Esophagus muscularis mucosa (tissue), 4 donors: ENCODE measurements at regions not wholly inside any gene's neighbourhood (a gene's known extent, or its start where the extent isn't known, plus 50 kb on each side); places are given as distances from the start of the nearest gene placed in this dataset.

Source experiments
- DNase-seq: peaks from one replicate; pipeline ENCODE4 v3.0.0-alpha.2; 2017; ENCODE audit errors: extremely low spot score
- H3K27ac ChIP-seq, 4 donors: fragments of 200-600 bp; sonication (generic); replicated peaks in 1 of 4; 1 replicate in 3 of 4; 2 replicates in 1 of 4; pipeline ENCODE4 v1.5.1; 2016 to 2019; ENCODE audit warnings: mild to moderate bottlenecking in 1 of 4
- H3K27me3 ChIP-seq, 4 donors: fragments of 200-600 bp; sonication (generic); one replicate each; pipeline versions ENCODE4 v1.5.1 to v1.6.0; 2016 to 2019
- H3K36me3 ChIP-seq, 4 donors: fragments of 200-600 bp; sonication (generic); one replicate each; pipeline ENCODE4 v1.5.1; 2016 to 2019
- H3K4me1 ChIP-seq, 4 donors: fragments of 200-600 bp; sonication (generic); one replicate each; pipeline ENCODE4 v1.5.1; 2016 to 2019
- H3K4me3 ChIP-seq, 4 donors: fragments of 200-600 bp; sonication (generic); 1 replicate in 2 of 4; 2 replicates in 2 of 4; pipeline ENCODE4 v1.5.1; 2016 to 2019; ENCODE audit warnings: mild to moderate bottlenecking in 4 of 4, moderate library complexity in 1 of 4
- H3K9me3 ChIP-seq, 4 donors: fragments of 200-600 bp; sonication (generic); 1 replicate in 3 of 4; 2 replicates in 1 of 4; pipeline ENCODE4 v1.5.1; 2016 to 2019
- CTCF ChIP-seq, 3 experiments: fragments of 200-600 bp in 2 of 3; fragments of 450-650 bp in 1 of 3; sonication (generic) in 2 of 3; IDR thresholded peaks; one replicate each; pipeline ENCODE4 v1.5.1; 2017 to 2019; ENCODE audit warnings: antibody characterized with exemption in 3 of 3, mild to moderate bottlenecking in 2 of 3, moderate library complexity in 1 of 3
- EP300 ChIP-seq: sonication (generic); formaldehyde crosslinking; IDR thresholded peaks from one replicate; pipeline ENCODE4 v1.6.1; 2017; ENCODE audit warnings: antibody characterized with exemption
- POLR2A ChIP-seq: fragments of 450-650 bp; IDR thresholded peaks from one replicate; pipeline ENCODE4 v1.6.1; 2017; ENCODE audit warnings: antibody characterized with exemption, moderate library complexity, mild to moderate bottlenecking, low read depth
- POLR2AphosphoS5 ChIP-seq, 2 donors: sonication (generic); formaldehyde crosslinking; IDR thresholded peaks; one replicate each; pipeline ENCODE4 v1.6.1; 2017; ENCODE audit warnings: antibody characterized with exemption in 2 of 2
- WGBS: methylation state at CpG from one replicate; pipeline ENCODE4 v1.1.5; 2018; 5-methylcytosine and 5-hydroxymethylcytosine counted together
- intact Hi-C: fragments of 100-400 bp; cut with DNase I; formaldehyde crosslinking; loops from one replicate; pipeline ENCODE4 v1.15.1; 2023

- H3K27ac ChIP-seq = no peak overlapping the region
- no peak for TF ChIP-seq EP300
- no peak for TF ChIP-seq CTCF (IDR thresholded peaks at IDR 0.05)
- TF ChIP-seq POLR2AphosphoS5 (IDR thresholded peaks at IDR 0.05) = no peak
- TF ChIP-seq POLR2A = no peak
- H3K27me3 ChIP-seq = no peaks in the 10 kb centered on the region
- WGBS = 86% methylated on average over 20 of the region's 20 CpGs
- H3K4me1 ChIP-seq = peaks cover 0 to 4% (median 0%) of the 10 kb centered on the region in 4 donors
- DNase-seq = no peak
- H3K36me3 ChIP-seq = no peaks in the 10 kb centered on the region
- H3K9me3 ChIP-seq = no peaks in the 10 kb centered on the region
- intact Hi-C loops = no loop called here
- H3K4me3 ChIP-seq = no peak overlapping the region
Observed at GRCh38 chr5:52668544-52669185, 119.1 kb upstream of the ITGA1 start.

GRCh38 chr5:52672459-52672858 lies 115.3 kb upstream of the ITGA1 start:
- 29% methylated on average over 1 of the region's 1 CpG for WGBS
- H3K27ac ChIP-seq = no peak overlapping the region
- intact Hi-C loops = no loop called here

GRCh38 chr5:52673495-52673894 lies 114.2 kb upstream of the ITGA1 start:
- DNase-seq = no peak
- H3K27ac ChIP-seq = no peak overlapping the region
- no peak overlapping the region for H3K4me3 ChIP-seq
- WGBS = 79% methylated on average over 3 of the region's 3 CpGs
- H3K36me3 ChIP-seq = no peaks in the 10 kb centered on the region
- H3K9me3 ChIP-seq = no peaks in the 10 kb centered on the region
- no peaks in the 10 kb centered on the region for H3K27me3 ChIP-seq
- no peaks in the 10 kb centered on the region for H3K4me1 ChIP-seq
- TF ChIP-seq POLR2A (no peak), POLR2AphosphoS5 (IDR thresholded peaks at IDR 0.05) (no peak), CTCF (IDR thresholded peaks at IDR 0.05) (no peak), EP300 (no peak)
- intact Hi-C loops = no loop called here

More at GRCh38 chr5:52672459-52672858, 115.3 kb upstream of the ITGA1 start:
- H3K36me3 ChIP-seq = no peaks in the 10 kb centered on the region
- H3K4me3 ChIP-seq = no peak overlapping the region
- no peaks in the 10 kb centered on the region for H3K4me1 ChIP-seq
- H3K9me3 ChIP-seq = no peaks in the 10 kb centered on the region
- H3K27me3 ChIP-seq = no peaks in the 10 kb centered on the region
- TF ChIP-seq EP300 (no peak), POLR2A (no peak), POLR2AphosphoS5 (IDR thresholded peaks at IDR 0.05) (no peak)
- DNase-seq = no peak

- Histone ChIP-seq H3K9me3 (no peaks in the 10 kb centered on the region), H3K27me3 (no peaks in the 10 kb centered on the region), H3K36me3 (no peaks in the 10 kb centered on the region), H3K27ac (no peak overlapping the region), H3K4me3 (no peak overlapping the region), H3K4me1 (no peaks in the 10 kb centered on the region)
- 71% methylated on average over 5 of the region's 5 CpGs for WGBS
- DNase-seq = no peak
- intact Hi-C loops = no loop called here
- no peak for TF ChIP-seq EP300
- no peak for TF ChIP-seq CTCF (IDR thresholded peaks at IDR 0.05)
- TF ChIP-seq POLR2AphosphoS5 (IDR thresholded peaks at IDR 0.05) = no peak
- no peak for TF ChIP-seq POLR2A
Observed at GRCh38 chr5:52674815-52675545, 112.7 kb upstream of the ITGA1 start.

GRCh38 chr5:52682492-52682891 lies 105.2 kb upstream of the ITGA1 start:
- no peaks in the 10 kb centered on the region for H3K4me1 ChIP-seq
- intact Hi-C loops = no loop called here
- H3K27ac ChIP-seq = no peak overlapping the region
- H3K36me3 ChIP-seq = no peaks in the 10 kb centered on the region
- no peak for TF ChIP-seq EP300
- no peak for TF ChIP-seq POLR2AphosphoS5 (IDR thresholded peaks at IDR 0.05)
- no peak for TF ChIP-seq POLR2A
- no peak for TF ChIP-seq CTCF (IDR thresholded peaks at IDR 0.05)
- no peak for DNase-seq
- no peak overlapping the region for H3K4me3 ChIP-seq
- H3K9me3 ChIP-seq = no peaks in the 10 kb centered on the region
- WGBS = 88% methylated on average over 5 of the region's 7 CpGs
- no peaks in the 10 kb centered on the region for H3K27me3 ChIP-seq
